ENCODE measurements at regions not wholly inside any gene's neighbourhood (a gene's known extent, or its start where the extent isn't known, plus 50 kb on each side); places are given as distances from the start of the nearest gene placed in this dataset.

DNA sequence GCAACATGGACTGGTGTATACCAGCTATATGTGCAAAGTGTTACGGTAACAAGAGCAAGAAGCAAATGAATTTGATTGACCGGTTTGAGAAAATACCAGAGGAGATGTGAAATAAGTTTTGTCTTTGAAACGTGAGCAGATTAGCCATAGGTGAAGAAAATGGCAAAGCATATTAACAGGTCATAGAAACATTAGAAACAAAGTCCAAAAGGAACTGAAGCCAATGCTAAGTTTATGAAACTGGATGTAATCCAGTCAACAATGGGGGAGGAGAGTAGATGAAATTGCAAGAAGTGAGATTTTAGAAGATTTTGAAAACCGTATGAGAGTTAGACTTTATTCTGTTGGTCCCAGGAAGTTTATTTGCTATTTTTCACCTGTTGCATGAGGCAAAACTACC is 1315.4 kb upstream of the CHAC2 start:
- TF ChIP-seq POLR2A (IDR thresholded peaks at IDR 0.05) (no peak), CTCF (IDR thresholded peaks at IDR 0.05 in 4 of 5, conservative IDR thresholded peaks at IDR 0.05 in 1 of 5) (no peak)
- Histone ChIP-seq H3K4me1 (no peaks in the 10 kb centered on the region), H3K27me3 (no peaks in the 10 kb centered on the region), H3K9me3 (no peaks in the 10 kb centered on the region), H3K4me3 (no peak overlapping the region), H3K36me3 (no peaks in the 10 kb centered on the region), H3K27ac (no peak overlapping the region)
- DNase-seq (no peak), ATAC-seq (no peak)
- in situ Hi-C loops (cut with MboI; ENCODE audit: low sequenced_read_pairs in 4 of 4) = no loop called here
- intact Hi-C loops (cut with DNase I; ENCODE audit: low total_unique reads) = no loop called here

GRCh38 chr2:52445686-52446085 is 1321.9 kb upstream of the CHAC2 start:
- H3K4me3 ChIP-seq = no peak overlapping the region
- no peaks in the 10 kb centered on the region for H3K9me3 ChIP-seq
- no peaks in the 10 kb centered on the region for H3K27me3 ChIP-seq
- no peaks in the 10 kb centered on the region for H3K36me3 ChIP-seq
- no peak overlapping the region for H3K27ac ChIP-seq
- intact Hi-C loops (cut with DNase I; ENCODE audit: low total_unique reads) = no loop called here
- ATAC-seq (no peak), DNase-seq (no peak)
- in situ Hi-C loops (cut with MboI; ENCODE audit: low sequenced_read_pairs in 4 of 4) = no loop called here
- TF ChIP-seq POLR2A (IDR thresholded peaks at IDR 0.05) = no peak
- TF ChIP-seq CTCF (IDR thresholded peaks at IDR 0.05 in 4 of 5, conservative IDR thresholded peaks at IDR 0.05 in 1 of 5) = no peak
- no peaks in the 10 kb centered on the region for H3K4me1 ChIP-seq

DNA sequence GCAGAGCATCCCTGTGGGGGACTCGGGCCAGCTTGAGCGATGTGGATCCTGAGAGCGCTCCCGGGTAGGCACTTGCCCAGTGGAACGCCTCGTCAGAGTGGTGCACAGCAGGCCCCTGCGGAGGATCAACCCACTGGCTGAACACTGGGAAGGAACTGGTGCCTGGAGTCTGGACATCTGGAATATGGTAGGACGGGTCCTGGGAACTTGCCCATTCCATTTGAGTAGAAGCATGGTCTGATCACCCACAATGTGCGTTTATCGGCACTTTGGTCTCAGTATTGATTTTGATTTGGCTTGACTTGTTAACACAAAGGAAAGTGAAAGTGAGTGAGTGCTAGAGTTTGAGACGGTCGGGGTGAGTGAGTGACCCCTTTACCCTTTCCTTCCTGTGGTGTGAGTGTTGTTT is 1336.2 kb upstream of the CHAC2 start:
- intact Hi-C loops (cut with DNase I; ENCODE audit: low total_unique reads) = no loop called here
- TF ChIP-seq CTCF (IDR thresholded peaks at IDR 0.05 in 4 of 5, conservative IDR thresholded peaks at IDR 0.05 in 1 of 5) = no peak
- TF ChIP-seq POLR2A (IDR thresholded peaks at IDR 0.05) = no peak

GRCh38 chr2:52429740-52430139 is 1337.9 kb upstream of the CHAC2 start:
- TF ChIP-seq CTCF (IDR thresholded peaks at IDR 0.05 in 4 of 5, conservative IDR thresholded peaks at IDR 0.05 in 1 of 5) (no peak), POLR2A (IDR thresholded peaks at IDR 0.05) (no peak)
- Histone ChIP-seq H3K27ac (no peak overlapping the region), H3K27me3 (no peaks in the 10 kb centered on the region), H3K4me1 (no peaks in the 10 kb centered on the region), H3K9me3 (no peaks in the 10 kb centered on the region), H3K36me3 (no peaks in the 10 kb centered on the region), H3K4me3 (no peak overlapping the region)
- ATAC-seq (no peak), DNase-seq (no peak)
- in situ Hi-C loops (cut with MboI; ENCODE audit: low sequenced_read_pairs in 4 of 4) (no loop called here), intact Hi-C loops (cut with DNase I; ENCODE audit: low total_unique reads) (no loop called here)

More for the DNA sequence above, 1336.2 kb upstream of the CHAC2 start:
- H3K36me3 ChIP-seq = no peaks in the 10 kb centered on the region
- DNase-seq (no peak), ATAC-seq (no peak)
- H3K4me3 ChIP-seq = no peak overlapping the region
- H3K4me1 ChIP-seq = no peaks in the 10 kb centered on the region
- no peak overlapping the region for H3K27ac ChIP-seq
- in situ Hi-C loops (cut with MboI; ENCODE audit: low sequenced_read_pairs in 4 of 4) = no loop called here
- no peaks in the 10 kb centered on the region for H3K27me3 ChIP-seq
- H3K9me3 ChIP-seq = no peaks in the 10 kb centered on the region

GRCh38 chr2:52429171-52429570 is 1338.4 kb upstream of the CHAC2 start:
- no peak for TF ChIP-seq POLR2A (IDR thresholded peaks at IDR 0.05)
- TF ChIP-seq CTCF (IDR thresholded peaks at IDR 0.05 in 4 of 5, conservative IDR thresholded peaks at IDR 0.05 in 1 of 5) = no peak
- H3K4me3 ChIP-seq = no peak overlapping the region
- H3K27ac ChIP-seq = no peak overlapping the region
- H3K9me3 ChIP-seq = no peaks in the 10 kb centered on the region
- in situ Hi-C loops (cut with MboI; ENCODE audit: low sequenced_read_pairs in 4 of 4) (no loop called here), intact Hi-C loops (cut with DNase I; ENCODE audit: low total_unique reads) (no loop called here)
- H3K27me3 ChIP-seq = no peaks in the 10 kb centered on the region
- H3K4me1 ChIP-seq = no peaks in the 10 kb centered on the region
- DNase-seq (no peak), ATAC-seq (no peak)
- no peaks in the 10 kb centered on the region for H3K36me3 ChIP-seq

Data from gastrocnemius medialis (tissue), 4 donors.